MM.1S (cell line): ENCODE measurements at regions not wholly inside any gene's neighbourhood (a gene's known extent, or its start where the extent isn't known, plus 50 kb on each side); places are given as distances from the start of the nearest gene placed in this dataset.

Source experiments
- DNase-seq: peaks from one replicate; pipeline ENCODE4 v3.0.0-alpha.2; 2015
- H2AFZ ChIP-seq: fragments of 300-600 bp; sonication (generic); 2 replicates; pipeline ENCODE4 v1.6.0; 2016; ENCODE audit warnings: antibody characterized with exemption, low read length
- H3F3A ChIP-seq: fragments of 300-600 bp; sonication (generic); 2 replicates; pipeline ENCODE4 v1.6.1; 2016; ENCODE audit warnings: mild to moderate bottlenecking, antibody characterized with exemption, low read length, moderate library complexity, mixed read lengths; ENCODE audit not compliant: insufficient read depth
- H3K27ac ChIP-seq: fragments of 300-600 bp; sonication (generic); 2 replicates; pipeline ENCODE4 v1.5.1; 2016; ENCODE audit warnings: mild to moderate bottlenecking, low read length
- H3K27me3 ChIP-seq: fragments of 300-600 bp; sonication (generic); replicated peaks from 2 replicates; pipeline ENCODE4 v1.6.0; 2016; ENCODE audit warnings: low read length; ENCODE audit not compliant: insufficient read depth
- H3K36me3 ChIP-seq: fragments of 300-600 bp; sonication (generic); replicated peaks from 2 replicates; pipeline ENCODE4 v1.6.1; 2016; ENCODE audit warnings: mild to moderate bottlenecking, low read length, mixed read lengths; ENCODE audit not compliant: insufficient read depth
- H3K4me1 ChIP-seq: fragments of 300-600 bp; sonication (generic); 2 replicates; pipeline ENCODE4 v1.6.1; 2016; ENCODE audit warnings: low read length, mixed read lengths
- H3K4me2 ChIP-seq: fragments of 300-600 bp; sonication (generic); 2 replicates; pipeline ENCODE4 v1.6.0; 2016; ENCODE audit warnings: low read depth, low read length
- H3K4me3 ChIP-seq: fragments of 300-600 bp; sonication (generic); 2 replicates; pipeline ENCODE4 v1.5.1; 2016; ENCODE audit warnings: low read length, mixed read lengths
- H3K79me2 ChIP-seq: fragments of 300-600 bp; sonication (generic); 2 replicates; pipeline ENCODE4 v1.6.1; 2016; ENCODE audit warnings: mixed run types, low read length, mixed read lengths
- H3K9ac ChIP-seq: fragments of 300-600 bp; sonication (generic); 2 replicates; pipeline ENCODE4 v1.6.1; 2016; ENCODE audit warnings: low read length, mixed read lengths
- H3K9me2 ChIP-seq: fragments of 300-600 bp; sonication (generic); replicated peaks from 2 replicates; pipeline ENCODE4 v1.6.1; 2016; ENCODE audit warnings: mild to moderate bottlenecking, low read length, mixed read lengths; ENCODE audit not compliant: insufficient read depth
- H3K9me3 ChIP-seq: fragments of 300-600 bp; sonication (generic); replicated peaks from 2 replicates; pipeline ENCODE4 v1.6.1; 2016; ENCODE audit warnings: mild to moderate bottlenecking, low read length, mixed read lengths; ENCODE audit not compliant: insufficient read depth
- H4K20me1 ChIP-seq: fragments of 300-600 bp; sonication (generic); 2 replicates; pipeline ENCODE4 v1.6.1; 2016; ENCODE audit warnings: mild to moderate bottlenecking, low read length, moderate library complexity, mixed read lengths; ENCODE audit not compliant: insufficient read depth
- CTCF ChIP-seq: fragments of 300-600 bp; sonication (generic); IDR thresholded peaks from 2 replicates; pipeline ENCODE4 v1.5.1; 2016; ENCODE audit warnings: antibody characterized with exemption, low read length, mixed read lengths
- EZH2 ChIP-seq: fragments of 300-600 bp; sonication (generic); optimal IDR thresholded peaks from 2 replicates; pipeline ENCODE3; 2017; ENCODE audit warnings: low read depth, mild to moderate bottlenecking, antibody characterized with exemption, low read length, mixed read lengths
- EZH2phosphoT487 ChIP-seq: fragments of 300-600 bp; sonication (generic); IDR thresholded peaks from 2 replicates; pipeline ENCODE4 v1.6.1; 2018; ENCODE audit warnings: antibody characterized with exemption, low read length

GRCh38 chr10:84945791-84946190 is 617.4 kb downstream of the CCSER2 start:
- DNase-seq, result no peak
- Histone ChIP-seq H4K20me1 (no peaks in the 10 kb centered on the region), H3K27ac (no peak overlapping the region), H3K79me2 (no peaks in the 10 kb centered on the region), H3K4me3 (no peak overlapping the region), H3K9me3 (no peaks in the 10 kb centered on the region), H3K27me3 (no peaks in the 10 kb centered on the region), H2AFZ (no peak overlapping the region), H3F3A (no peaks in the 10 kb centered on the region), H3K4me1 (no peaks in the 10 kb centered on the region), H3K36me3 (no peaks in the 10 kb centered on the region), H3K4me2 (no peak overlapping the region), H3K9me2 (no peaks in the 10 kb centered on the region), H3K9ac (no peak overlapping the region)
- no peak for TF ChIP-seq EZH2
- no peak for TF ChIP-seq CTCF

GRCh38 chr10:84946904-84947303 is 618.5 kb downstream of the CCSER2 start:
- Histone ChIP-seq H3K4me3 (no peak overlapping the region), H3K36me3 (no peaks in the 10 kb centered on the region), H3K27ac (no peak overlapping the region), H3K4me2 (no peak overlapping the region), H4K20me1 (no peaks in the 10 kb centered on the region), H3K27me3 (no peaks in the 10 kb centered on the region), H3K9me3 (no peaks in the 10 kb centered on the region), H3K4me1 (no peaks in the 10 kb centered on the region), H3K9ac (no peak overlapping the region), H3K79me2 (no peaks in the 10 kb centered on the region), H2AFZ (no peak overlapping the region), H3K9me2 (no peaks in the 10 kb centered on the region), H3F3A (no peaks in the 10 kb centered on the region)
- no peak for DNase-seq
- TF ChIP-seq CTCF (no peak), EZH2 (no peak)

- H3F3A ChIP-seq, result no peaks in the 10 kb centered on the region
- H4K20me1 ChIP-seq, result no peaks in the 10 kb centered on the region
- DNase-seq, result no peak
- no peak for TF ChIP-seq EZH2phosphoT487
- TF ChIP-seq EZH2, result no peak
- TF ChIP-seq CTCF, result no peak
- H3K27ac ChIP-seq, result no peak overlapping the region
- H3K4me1 ChIP-seq, result no peaks in the 10 kb centered on the region
- no peak overlapping the region for H2AFZ ChIP-seq
- no peak overlapping the region for H3K4me3 ChIP-seq
- H3K36me3 ChIP-seq, result no peaks in the 10 kb centered on the region
- H3K4me2 ChIP-seq, result no peak overlapping the region
- H3K9ac ChIP-seq, result no peak overlapping the region
- no peaks in the 10 kb centered on the region for H3K79me2 ChIP-seq
- no peaks in the 10 kb centered on the region for H3K9me3 ChIP-seq
- no peaks in the 10 kb centered on the region for H3K27me3 ChIP-seq
- H3K9me2 ChIP-seq, result no peaks in the 10 kb centered on the region
Observed at GRCh38 chr10:84948644-84949043, 620.3 kb downstream of the CCSER2 start.

GRCh38 chr10:84951616-84952015 is 623.2 kb downstream of the CCSER2 start:
- Histone ChIP-seq H3K4me1 (no peaks in the 10 kb centered on the region), H3K79me2 (no peaks in the 10 kb centered on the region), H3K27ac (no peak overlapping the region), H3K36me3 (no peaks in the 10 kb centered on the region), H3K27me3 (no peaks in the 10 kb centered on the region), H2AFZ (no peak overlapping the region), H3K4me3 (no peak overlapping the region), H4K20me1 (no peaks in the 10 kb centered on the region), H3K9ac (no peak overlapping the region), H3K4me2 (no peak overlapping the region), H3F3A (no peaks in the 10 kb centered on the region), H3K9me2 (no peaks in the 10 kb centered on the region), H3K9me3 (no peaks in the 10 kb centered on the region)
- TF ChIP-seq CTCF (no peak), EZH2phosphoT487 (no peak), EZH2 (no peak)
- no peak for DNase-seq
